ENCODE measurements at regions not wholly inside any gene's neighbourhood (a gene's known extent, or its start where the extent isn't known, plus 50 kb on each side); places are given as distances from the start of the nearest gene placed in this dataset.
A peak's percentile ranks its signal among the peaks of the same experiment; 100 is the strongest.

GRCh38 chr7:47710201-47710935, 128.5 kb upstream of the TNS3 start (continued):
- TF ChIP-seq ETV6 (CRISPR knock-in tag; conservative IDR thresholded peaks at IDR 0.05) (no peak), ZNF629 (CRISPR knock-in tag; conservative IDR thresholded peaks at IDR 0.05) (no peak), ZNF280B (CRISPR knock-in tag; IDR thresholded peaks at IDR 0.05; ENCODE audit: borderline replicate concordance) (no peak), POGZ (CRISPR knock-in tag; IDR thresholded peaks at IDR 0.05) (no peak), ZNF598 (CRISPR knock-in tag; IDR thresholded peaks at IDR 0.05; ENCODE audit: borderline replicate concordance) (no peak), ZNF672 (CRISPR knock-in tag; IDR thresholded peaks at IDR 0.05) (no peak)

GRCh38 chr7:47709451-47709850, 127.5 kb upstream of the TNS3 start:
- Histone ChIP-seq H3K36me3 (replicated peaks in 1 of 2; ENCODE audit: control insufficient read depth in 1 of 2, insufficient read depth in 2 of 2, low read length in 2 of 2) (no peaks in the 10 kb centered on the region), H3K79me2 (ENCODE audit: insufficient read depth, low read length) (no peaks in the 10 kb centered on the region), H3K4me2 (ENCODE audit: low read depth, low read length) (no peak overlapping the region), H3K4me3 (replicated peaks in 1 of 3; ENCODE audit: insufficient read depth in 1 of 3, low read depth in 2 of 3, low read length in 3 of 3) (no peak overlapping the region), H3K9me3 (ENCODE audit: low read length) (no peaks in the 10 kb centered on the region), H2AFZ (ENCODE audit: low read length) (no peak overlapping the region), H3K27ac (ENCODE audit: extremely low read length, insufficient read depth, low read length) (no peak overlapping the region), H3K4me1 (ENCODE audit: insufficient read depth, low read length) (peaks cover under 1% of the 10 kb centered on the region), H3K27me3 (ENCODE audit: control insufficient read depth in 1 of 2, insufficient read depth in 2 of 2, low read length in 2 of 2) (no peaks in the 10 kb centered on the region), H4K20me1 (ENCODE audit: insufficient read depth, low read length) (no peaks in the 10 kb centered on the region), H3K9ac (ENCODE audit: insufficient read depth, low read depth, low read length) (no peak overlapping the region)
- ChIA-PET POLR2A (no interaction called here), CTCF (ENCODE audit: low intra/inter-chr PET ratio, low total read pairs) (no interaction called here)
- intact Hi-C loops (cut with micrococcal nuclease; ENCODE audit: unreplicated experiment) = no loop called here
- peak; percentile 26; the same call in 1 of the 2 replicates for TF ChIP-seq STAG1 (CRISPR knock-in tag; IDR thresholded peaks at IDR 0.05)
- TF ChIP-seq MEF2D (CRISPR knock-in tag; IDR thresholded peaks at IDR 0.05) = no peak
- TF ChIP-seq CTCF (CRISPR knock-in tag; IDR thresholded peaks at IDR 0.05) = 0 out of 2 replicates have a peak, but pooled peaks have one; percentile 11
- peak; percentile 59 for ATAC-seq
- in situ Hi-C loops (cut with HindIII; ENCODE audit: extremely low pct_ligation_motif_present, low pct_unique_long_range_greater_than_20kb) = no loop called here
- FAIRE-seq = no peak
- 94% methylated on average over 3 of the region's 6 CpGs for WGBS (ENCODE audit: low lambda C conversion rate)
- DNase-seq (ENCODE audit: low spot score) = no peak
- BruUV-seq (replicated peaks) = no TSS peak

All from HepG2 (cell line).